Putamen (tissue), 1 donor: ENCODE measurements at regions not wholly inside any gene's neighbourhood (a gene's known extent, or its start where the extent isn't known, plus 50 kb on each side); places are given as distances from the start of the nearest gene placed in this dataset.
"Not testable (repeated sequence)": the region's sequence is repeated elsewhere in the genome, so short reads cannot be mapped to it uniquely, and the experiment has no call there.

Source experiments
- DNase-seq: peaks from one replicate; pipeline ENCODE4 v3.0.0-alpha.2; 2016; ENCODE audit warnings: low spot score

DNA sequence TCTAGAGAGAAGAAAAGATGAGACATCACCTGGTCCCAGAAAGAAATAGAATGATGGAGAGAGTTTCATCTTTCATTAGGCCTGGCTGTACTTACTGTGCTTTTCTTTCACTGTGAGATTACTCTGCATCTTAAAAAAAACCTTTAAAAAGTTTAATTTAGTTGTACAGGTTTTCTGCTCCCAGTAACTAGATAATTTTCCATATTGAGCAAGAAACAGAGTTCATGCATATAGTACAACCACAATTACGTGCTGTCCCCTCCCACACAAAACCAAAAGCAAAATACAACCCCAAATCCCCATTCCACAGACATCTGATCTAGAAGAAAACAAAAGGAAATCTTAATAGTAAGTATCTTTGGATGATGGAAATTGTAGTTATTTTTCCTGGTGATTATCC lies 371.2 kb downstream of the SH2D1A start:
- no peak for DNase-seq

DNA sequence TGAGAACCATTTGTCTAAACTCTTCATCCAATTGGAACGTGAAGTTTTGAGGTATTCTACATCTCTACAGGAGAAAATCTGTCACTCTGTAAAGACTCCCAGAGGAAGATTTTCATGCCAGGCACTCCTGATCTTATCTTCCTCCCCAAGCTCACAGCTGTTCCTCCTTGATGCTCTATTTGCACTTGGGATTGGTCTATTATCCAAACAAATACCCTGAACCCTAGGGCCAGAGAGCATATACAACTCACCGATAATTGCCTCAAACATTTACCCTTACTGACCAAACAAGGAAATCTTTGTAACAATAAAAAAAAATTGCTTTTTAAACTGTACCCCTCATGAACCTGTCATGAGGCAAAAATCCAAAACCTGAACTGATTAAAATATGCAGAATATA lies 372.7 kb downstream of the SH2D1A start:
- DNase-seq = no peak

DNA sequence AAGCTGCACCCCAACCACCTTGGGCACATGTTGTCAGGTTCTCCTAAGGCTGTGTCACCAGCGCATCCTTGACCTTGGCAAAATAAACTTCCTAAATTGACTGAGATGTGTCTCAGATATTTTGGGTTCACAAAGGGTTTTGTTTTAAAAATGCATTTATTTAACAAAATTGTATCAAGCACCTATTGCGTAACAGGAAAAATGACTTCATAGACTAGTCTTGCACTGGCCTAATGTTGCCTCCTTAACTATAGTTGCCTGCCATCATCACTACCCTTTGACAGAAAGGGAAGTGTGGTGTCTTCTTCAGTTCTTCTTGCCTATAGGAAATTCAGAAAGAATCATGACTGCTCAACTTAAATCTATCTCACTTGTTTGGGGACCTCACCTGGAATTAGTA lies 374.2 kb downstream of the SH2D1A start:
- DNase-seq = no peak

DNA sequence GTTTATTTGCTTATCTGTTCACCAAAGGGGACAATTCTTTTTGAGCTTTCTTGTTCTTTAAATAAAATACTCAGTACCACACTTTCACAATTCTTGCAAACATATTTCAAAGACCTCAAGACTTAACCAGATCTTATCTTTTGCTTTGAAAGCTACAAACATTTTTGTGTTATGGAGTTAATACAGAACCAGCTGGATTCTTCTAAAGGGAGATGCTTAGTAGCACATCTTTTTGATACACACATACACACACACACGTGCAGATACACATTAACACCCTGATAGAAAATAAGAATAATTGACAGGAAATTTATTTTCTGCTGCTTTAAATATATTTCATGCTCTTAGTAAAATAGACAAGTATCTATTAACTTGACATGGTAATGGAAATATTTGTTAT lies 379.1 kb downstream of the SH2D1A start:
- no peak for DNase-seq

DNA sequence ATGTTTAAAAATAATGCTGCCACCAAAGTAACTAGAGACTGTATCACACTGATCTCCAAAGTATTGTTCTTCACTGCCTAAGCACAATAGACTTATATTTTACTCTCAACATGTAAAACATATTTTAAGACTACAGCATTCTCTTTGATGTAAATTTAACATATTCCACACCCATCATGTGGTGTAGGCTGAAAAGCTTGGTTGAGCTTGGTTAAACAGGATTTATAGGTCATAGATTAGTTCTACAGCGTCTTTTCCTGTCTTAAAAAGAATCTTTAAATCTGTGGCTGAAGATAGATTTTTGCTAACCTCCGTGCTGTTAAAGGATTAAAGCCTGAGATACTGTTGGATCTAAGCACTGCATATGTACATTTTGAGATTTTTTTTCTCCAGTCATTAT lies 379.9 kb downstream of the SH2D1A start:
- no peak for DNase-seq

DNA sequence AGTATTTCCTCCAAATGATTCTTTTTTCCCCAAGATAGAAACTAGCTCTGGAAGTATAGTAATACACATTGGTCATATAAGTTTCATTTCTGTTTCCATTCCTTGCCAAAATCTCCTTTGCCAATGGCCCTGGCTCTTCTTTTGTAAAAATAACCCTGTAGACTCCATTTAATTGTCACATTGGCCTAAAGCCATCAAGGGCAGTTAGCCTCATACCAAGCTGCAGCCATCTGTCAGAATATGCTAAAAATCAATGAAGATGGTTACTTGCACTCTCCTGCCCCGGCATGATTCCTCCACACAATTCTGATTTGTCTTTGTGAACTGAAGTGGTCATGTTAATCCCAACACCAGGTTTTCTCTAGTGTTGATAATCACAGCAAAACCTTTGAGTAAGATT lies 380.5 kb downstream of the SH2D1A start:
- no peak for DNase-seq

DNA sequence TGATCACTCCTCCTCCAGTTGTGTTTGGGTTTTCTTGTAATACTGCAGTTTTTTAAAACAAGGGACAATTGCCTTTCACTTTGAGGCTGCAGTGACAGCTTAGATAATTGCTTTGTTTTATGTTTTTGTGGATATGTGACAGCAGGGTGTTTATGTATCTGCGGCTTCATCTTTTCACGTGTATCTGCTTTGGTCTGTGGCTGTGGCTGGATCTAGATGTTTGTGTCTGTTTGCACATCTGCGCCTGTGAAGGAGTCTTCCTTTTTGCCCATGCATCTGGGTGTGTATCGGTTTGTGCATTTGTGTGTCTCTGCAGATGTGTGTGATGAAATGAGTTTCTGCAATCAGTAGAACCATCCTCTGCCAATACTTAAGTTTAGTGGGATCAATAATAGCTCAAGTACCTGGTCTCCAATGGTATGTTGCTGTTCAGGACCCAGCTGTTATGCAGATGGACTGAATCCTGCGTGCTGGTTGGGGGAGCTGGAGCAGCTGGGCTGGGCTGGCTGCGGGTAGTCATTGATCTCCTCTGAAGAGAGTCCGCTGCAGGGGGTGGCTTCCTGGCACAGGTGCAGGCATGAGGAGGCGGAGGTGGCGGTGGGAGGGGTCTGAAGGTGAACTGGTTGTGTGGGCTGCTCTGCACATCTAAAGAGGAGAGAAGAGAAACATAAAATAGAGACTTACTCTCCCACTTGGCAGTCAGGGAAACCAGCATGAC lies 390.3 kb downstream of the SH2D1A start:
- no peak for DNase-seq

DNA sequence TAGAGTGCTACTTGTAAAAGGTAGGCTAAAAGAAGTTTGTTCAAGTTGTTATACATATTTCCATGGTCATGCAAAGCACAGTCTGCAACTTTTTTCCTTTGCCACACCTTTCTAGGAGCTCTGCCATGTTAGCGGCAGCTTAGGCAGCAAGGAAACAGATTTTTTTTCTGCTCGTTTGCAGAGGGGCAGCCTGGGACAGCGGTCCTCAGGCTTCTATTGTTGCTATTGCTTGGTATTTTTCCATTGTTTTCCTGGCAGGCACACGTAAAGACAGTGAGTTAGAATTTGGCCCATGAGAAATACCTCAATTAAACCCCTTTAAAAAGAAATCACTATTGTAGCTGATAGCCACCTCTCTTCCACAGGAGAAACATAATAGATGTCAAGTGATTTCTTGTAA lies 391.4 kb downstream of the SH2D1A start:
- DNase-seq = no peak

DNA sequence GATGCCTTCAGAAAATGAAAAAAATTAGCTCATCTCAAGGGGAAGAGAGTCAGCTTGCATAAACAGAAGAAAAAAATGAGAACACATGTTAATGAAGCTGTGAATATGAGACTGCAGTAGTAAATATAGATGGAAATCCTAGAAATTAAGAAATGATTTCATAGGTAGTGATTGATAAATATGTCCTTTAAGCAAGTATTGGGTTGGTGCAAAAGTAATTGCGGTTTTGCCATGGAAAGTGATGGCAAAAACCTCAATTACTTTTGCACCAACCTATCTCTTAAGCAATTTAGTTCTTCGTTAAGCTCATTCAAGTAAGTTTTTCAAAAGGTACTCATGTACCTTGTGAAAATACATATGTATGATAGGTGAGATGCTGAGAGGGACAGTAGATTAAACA lies 400.9 kb downstream of the SH2D1A start:
- DNase-seq = no peak

DNA sequence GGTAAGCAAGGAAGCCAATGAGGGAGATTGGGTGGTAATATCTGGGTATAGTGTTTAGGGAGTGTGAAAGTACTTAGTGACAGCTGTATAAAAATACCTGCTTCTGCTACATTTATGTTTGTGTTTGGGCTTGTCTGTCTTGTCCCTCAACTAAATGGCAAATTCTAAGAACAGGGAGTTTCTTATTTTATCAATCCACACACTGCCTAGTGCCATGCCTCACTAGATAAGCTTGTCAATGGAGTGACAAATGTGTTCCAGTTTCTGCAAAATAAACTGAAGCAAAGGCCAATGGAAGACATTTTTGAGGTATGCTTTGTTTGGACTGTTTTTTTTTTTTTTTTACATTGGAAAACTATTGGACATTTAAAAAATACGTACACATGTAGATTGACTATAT lies 418.0 kb downstream of the SH2D1A start:
- no peak for DNase-seq

DNA sequence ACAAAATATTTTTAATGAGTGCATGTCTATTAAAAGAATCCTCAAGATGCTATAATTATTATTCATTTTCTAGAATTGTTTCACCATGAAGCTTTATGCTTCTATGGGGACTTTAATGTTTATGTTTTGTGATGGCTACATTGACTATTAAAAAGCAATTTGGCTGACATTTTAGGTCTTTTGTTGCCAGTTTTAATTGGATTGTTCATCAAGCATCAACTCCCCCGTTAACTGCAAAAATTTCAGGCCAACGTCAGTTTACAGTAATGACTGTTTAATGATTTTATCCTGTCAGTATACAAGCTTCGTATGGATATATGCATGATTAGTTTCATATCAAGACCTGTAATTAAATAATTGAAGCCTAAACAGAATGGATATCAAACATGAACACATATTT lies 422.8 kb downstream of the SH2D1A start:
- DNase-seq = no peak

DNA sequence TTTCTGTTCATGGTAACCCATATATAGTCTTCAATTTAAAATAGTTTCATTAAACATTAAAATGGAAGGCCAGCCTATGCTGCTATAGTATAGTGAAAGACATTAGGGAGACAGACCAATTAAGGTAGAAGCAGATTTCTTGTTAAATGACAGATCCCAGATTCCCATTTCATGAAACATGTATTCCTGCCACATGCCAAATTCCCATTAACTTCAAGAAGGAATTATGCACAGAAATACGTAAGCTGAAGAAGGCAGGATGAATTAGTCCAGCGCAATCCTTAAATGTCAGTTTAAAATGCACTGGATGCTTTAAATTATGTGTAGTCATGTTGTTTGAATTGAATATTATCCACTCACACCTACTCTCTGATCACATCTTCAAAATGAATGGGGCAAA lies 424.9 kb downstream of the SH2D1A start:
- DNase-seq = no peak

DNA sequence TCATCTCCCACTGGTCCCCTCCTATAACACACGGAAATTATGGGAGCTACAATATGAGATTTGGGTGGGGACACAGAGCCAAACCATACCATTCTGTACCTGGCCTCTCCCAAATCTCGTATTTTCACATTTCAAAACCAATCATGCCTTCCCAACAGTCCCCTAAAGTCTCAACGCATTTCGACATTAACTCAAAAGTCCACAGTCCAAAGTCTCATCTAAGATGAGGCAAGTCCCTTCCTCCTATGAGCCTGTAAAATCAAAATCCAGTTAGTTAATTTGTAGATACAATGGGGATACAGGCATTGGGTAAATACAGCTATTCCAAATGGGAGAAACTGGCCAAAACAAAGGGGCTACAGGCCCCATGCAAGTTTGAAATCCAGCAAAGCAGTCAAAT lies 441.9 kb downstream of the SH2D1A start:
- DNase-seq = not testable (repeated sequence)

DNA sequence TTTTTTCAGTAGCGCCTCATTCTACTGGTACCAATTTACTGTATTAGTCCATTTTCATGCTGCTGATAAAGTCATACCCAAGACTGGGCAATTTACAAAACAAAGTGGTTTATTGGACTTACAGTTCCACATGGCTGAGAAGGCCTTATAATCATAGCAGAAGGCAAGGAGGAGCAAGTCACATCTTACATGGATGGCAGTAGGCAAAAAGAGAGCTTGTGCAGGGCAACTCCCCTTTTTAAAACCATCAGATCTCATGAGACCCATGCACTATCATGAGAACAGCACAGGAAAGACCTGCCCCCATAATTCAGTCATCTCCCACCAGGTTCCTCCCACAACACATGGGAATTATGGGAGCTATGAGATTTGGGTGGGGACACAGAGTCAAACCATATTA lies 443.5 kb downstream of the SH2D1A start:
- not testable (repeated sequence) for DNase-seq

DNA sequence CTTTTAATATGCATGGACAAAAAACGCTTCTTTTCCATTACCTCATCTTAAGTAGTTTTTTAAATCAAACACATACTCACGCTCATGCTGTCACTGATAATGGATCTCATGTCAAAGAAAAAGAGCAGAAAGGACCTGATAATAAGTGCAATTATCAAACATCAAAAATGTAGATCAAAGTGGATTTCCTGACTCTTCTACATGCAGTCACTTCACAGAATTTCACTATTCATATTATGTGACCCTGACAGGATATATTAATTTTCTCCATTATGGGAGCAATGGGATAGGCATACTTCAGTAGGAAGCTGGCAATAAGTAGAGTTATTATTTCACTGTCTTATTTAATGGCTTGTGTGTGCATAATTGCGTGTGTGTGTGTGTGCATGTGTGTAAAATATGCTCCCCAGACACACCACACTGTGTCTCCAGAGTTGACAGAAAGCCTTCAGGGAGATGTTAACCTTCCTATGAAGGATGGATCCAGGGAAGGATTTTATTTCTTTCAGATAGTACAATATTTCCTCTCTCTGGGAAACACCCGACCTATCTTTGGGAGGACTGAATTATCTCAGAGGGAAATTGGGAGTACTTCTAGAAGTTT lies 445.2 kb downstream of the SH2D1A start:
- no peak for DNase-seq

DNA sequence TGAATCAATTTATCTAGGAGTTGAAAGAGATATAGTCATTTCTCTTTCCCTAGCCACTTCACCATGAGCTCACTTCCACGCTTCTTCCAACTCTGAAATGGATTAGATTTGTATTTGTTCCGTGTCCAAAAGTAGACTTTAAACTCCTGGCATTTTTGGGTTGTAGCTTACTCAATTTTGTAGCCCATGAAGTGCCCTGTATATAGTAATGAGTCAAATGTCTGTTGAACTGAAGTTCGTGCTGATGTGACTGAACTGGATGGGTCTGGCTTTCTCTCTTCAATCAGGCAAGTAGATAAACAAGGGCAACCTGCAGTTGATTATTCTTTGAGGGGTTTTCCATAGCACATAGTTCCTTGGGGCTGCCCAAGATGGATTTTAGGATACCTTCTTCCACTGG lies 450.6 kb downstream of the SH2D1A start:
- no peak for DNase-seq

DNA sequence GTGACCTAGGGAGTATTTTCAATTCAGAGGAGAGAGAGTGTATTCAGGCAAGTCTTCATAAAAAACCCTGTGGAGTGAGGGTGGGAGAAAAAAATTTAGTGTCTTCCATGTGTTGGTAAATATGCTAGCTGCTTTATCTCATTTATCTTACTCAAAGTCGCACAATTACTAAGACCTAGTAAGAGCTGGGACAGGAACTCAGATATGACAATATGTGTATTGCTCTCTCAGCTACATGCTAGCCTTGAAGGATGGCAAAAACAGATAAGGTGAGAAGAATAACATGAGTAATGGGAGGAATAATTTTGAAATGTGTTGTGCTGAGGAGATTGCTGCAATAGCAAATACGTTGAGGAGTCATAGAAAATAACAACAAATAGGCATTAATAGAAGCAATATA lies 458.6 kb downstream of the SH2D1A start:
- no peak for DNase-seq

DNA sequence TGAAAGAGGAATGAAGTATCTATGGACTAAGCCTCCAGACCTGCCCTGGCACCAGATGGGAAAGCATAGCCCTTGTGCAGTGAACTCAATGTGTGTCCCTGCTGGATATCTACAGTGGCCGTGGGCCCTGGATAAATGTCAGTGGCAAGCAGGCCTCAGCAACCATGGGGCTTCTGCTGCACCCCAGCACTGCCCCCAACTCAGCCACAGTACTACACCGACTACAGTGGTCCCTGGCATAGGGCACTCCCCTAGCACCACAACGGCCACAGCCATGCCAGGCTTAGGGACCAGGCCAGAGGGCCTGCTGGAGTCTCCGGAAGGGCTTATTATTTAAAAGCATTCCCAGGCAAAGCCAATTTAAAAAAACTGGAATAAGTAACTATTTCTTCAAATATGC lies 459.1 kb downstream of the SH2D1A start:
- DNase-seq = no peak

DNA sequence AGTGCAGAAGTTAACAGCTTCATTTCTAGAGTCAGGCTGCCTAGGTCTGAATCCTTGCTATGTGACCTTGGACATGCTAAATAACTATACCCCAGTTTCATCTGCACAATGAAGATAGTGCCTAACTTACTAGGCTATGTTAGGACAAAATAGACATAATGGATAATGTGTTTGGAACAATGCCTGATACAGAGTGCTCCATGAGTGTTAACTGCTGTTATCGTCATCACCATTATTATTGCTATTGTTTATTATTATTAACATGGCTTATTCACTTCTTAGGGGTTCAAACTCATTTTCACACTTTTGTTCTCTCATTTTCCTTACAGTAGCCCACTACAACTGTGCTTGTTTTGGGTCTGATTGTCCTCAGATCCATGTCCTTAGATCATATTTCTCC lies 467.7 kb downstream of the SH2D1A start:
- DNase-seq = no peak

DNA sequence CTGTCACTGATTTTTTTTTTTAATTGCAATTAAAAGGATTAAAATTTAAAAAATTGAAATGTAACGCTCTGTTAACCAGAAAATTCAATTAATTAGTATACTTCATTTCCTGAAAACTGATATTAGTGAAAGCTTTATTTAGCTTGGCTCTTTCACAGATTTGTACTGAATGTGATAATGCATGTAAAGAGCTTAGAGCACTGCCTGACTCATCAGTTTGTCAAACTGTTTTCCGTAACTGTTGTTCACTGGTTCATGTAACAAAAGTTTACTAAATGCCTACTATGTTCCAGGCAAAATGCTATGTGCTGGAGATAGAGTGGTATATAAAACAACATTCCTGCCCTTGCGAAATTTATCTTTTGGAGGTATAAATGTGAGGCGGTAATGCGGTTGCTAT lies 471.7 kb downstream of the SH2D1A start:
- no peak for DNase-seq

DNA sequence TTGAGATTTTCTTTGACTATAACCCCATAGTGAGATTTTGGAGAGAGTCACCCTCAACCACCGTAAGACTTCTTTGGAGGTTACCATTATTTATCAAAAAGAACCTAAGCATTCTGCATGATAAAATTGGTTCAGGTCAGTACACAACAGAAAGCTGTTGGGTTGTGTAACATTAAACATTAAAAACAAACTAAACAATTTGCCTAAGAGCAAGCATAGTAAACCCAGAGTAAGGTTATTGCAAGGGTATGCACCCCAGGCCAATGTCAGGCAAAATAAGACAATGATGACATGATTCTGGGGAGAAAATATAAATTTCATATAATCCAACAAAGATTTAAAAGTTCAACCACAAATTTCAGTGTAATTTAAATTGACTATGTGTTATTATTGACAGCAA lies 472.4 kb downstream of the SH2D1A start:
- DNase-seq = no peak

DNA sequence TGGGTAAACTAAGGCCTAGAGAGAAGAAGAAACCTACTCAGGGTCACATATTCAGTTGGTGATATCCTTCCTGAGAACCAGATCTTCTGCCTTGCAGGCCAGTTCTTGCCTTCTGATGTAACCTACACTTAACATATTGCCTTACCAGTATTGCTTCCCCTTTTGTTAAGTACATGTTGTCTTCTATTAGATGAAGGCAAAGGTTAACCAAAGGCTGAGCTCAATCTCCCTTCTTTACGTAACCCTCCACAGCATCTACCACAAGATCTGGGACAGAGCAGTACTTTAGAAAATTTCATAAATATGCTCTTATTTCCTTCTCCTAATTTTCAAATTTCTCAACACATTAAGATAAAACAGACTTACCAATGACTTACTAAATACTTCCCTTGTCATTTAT lies 474.4 kb downstream of the SH2D1A start:
- no peak for DNase-seq

DNA sequence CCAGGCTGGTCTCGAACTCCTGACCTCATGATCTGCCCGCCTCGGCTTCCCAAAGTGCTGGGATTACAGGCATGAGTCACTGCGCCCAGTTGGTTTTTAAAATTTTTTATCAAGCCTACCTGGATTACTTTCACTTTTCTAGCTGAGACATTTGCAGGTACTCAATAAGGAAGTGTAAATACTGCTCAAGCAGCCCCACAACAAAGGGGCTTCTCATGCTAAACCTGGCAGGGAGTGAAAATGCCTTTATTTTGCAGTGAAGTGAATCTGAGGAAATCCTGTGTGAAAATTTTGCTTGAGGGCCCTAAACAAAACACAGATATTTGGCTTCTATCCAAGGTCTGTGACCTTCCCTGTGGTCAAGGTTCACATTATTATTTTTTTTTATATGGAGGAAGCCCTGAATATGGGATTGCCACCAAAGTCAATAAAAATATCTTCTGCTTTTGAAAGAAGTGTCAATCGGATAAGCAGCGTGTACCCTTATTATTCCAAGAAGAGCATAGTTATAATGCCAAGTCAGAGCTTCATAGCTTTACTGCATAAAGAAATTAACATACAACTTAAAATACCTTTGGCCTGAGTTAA lies 481.0 kb downstream of the SH2D1A start:
- DNase-seq = no peak

DNA sequence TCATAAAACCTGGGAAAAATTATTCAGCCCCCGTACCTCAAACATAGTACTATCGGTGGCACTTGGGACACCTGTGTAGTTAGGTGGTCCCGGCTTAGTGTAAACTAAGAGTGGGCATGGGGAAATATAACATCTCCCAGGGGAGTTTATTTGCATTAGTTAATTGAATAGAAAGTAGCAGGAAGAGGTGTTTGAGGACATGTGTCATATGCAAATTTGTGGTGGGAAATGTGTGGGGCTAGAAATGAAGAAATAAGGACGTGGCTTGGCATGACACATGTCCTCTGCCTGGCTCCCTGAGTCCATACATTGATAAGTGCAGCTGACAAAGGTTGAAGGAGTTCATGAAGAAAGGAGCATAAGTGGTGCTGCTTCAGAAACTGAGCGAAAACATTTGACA lies 483.6 kb downstream of the SH2D1A start:
- DNase-seq = no peak
